ENCODE measurements at regions not wholly inside any gene's neighbourhood (a gene's known extent, or its start where the extent isn't known, plus 50 kb on each side); places are given as distances from the start of the nearest gene placed in this dataset.

- intact Hi-C loops (cut with DNase I), result loop anchor here (5.0 kb wide), 1 partner anchor 180 kb away; no protein-coding TSS in a partner anchor
- ATAC-seq (peak; percentile 73), DNase-seq (ENCODE audit: missing footprints) (no peak)
Measured at GRCh38 chr4:24067367-24068193, 177.7 kb upstream of the PPARGC1A start.

- no peak for ATAC-seq
- intact Hi-C loops (cut with DNase I), result loop anchor here (5.0 kb wide), 1 partner anchor 181 kb away; no protein-coding TSS in a partner anchor
Measured at GRCh38 chr4:24065974-24066373, 176.1 kb upstream of the PPARGC1A start.

GRCh38 chr4:24063731-24064130 is 173.9 kb upstream of the PPARGC1A start:
- intact Hi-C loops (cut with DNase I), result no loop called here
- no peak for ATAC-seq
- DNase-seq (ENCODE audit: missing footprints), result no peak

More at GRCh38 chr4:24065974-24066373, 176.1 kb upstream of the PPARGC1A start:
- no peak for DNase-seq (ENCODE audit: missing footprints)

GRCh38 chr4:24060932-24061331 is 171.1 kb upstream of the PPARGC1A start:
- ATAC-seq (no peak), DNase-seq (ENCODE audit: missing footprints) (no peak)
- intact Hi-C loops (cut with DNase I), result no loop called here

GRCh38 chr4:24059839-24060238 is 170.0 kb upstream of the PPARGC1A start:
- intact Hi-C loops (cut with DNase I), result no loop called here
- no peak for ATAC-seq
- no peak for DNase-seq (ENCODE audit: missing footprints)

GRCh38 chr4:24057915-24058559 is 168.2 kb upstream of the PPARGC1A start:
- ATAC-seq (no peak), DNase-seq (ENCODE audit: missing footprints) (no peak)
- intact Hi-C loops (cut with DNase I), result no loop called here

GRCh38 chr4:24056289-24056688 is 166.4 kb upstream of the PPARGC1A start:
- DNase-seq (ENCODE audit: missing footprints) (no peak), ATAC-seq (no peak)
- intact Hi-C loops (cut with DNase I), result no loop called here

GRCh38 chr4:24055623-24056022 is 165.8 kb upstream of the PPARGC1A start:
- intact Hi-C loops (cut with DNase I), result no loop called here
- DNase-seq (ENCODE audit: missing footprints) (no peak), ATAC-seq (no peak)

- no peak for ATAC-seq
- intact Hi-C loops (cut with DNase I), result no loop called here
- DNase-seq (ENCODE audit: missing footprints), result no peak
Measured at GRCh38 chr4:24054910-24055309, 165.1 kb upstream of the PPARGC1A start.

GRCh38 chr4:24053934-24054333 is 164.1 kb upstream of the PPARGC1A start:
- ATAC-seq, result no peak
- DNase-seq (ENCODE audit: missing footprints), result no peak
- intact Hi-C loops (cut with DNase I), result no loop called here

- intact Hi-C loops (cut with DNase I), result no loop called here
- ATAC-seq, result no peak
- DNase-seq (ENCODE audit: missing footprints), result no peak
Measured at GRCh38 chr4:24044610-24045589, 155.1 kb upstream of the PPARGC1A start.

- intact Hi-C loops (cut with DNase I), result no loop called here
- DNase-seq (ENCODE audit: missing footprints), result no peak
- no peak for ATAC-seq
Measured at GRCh38 chr4:24042094-24042493, 152.2 kb upstream of the PPARGC1A start.

GRCh38 chr4:24040811-24041210 is 151.0 kb upstream of the PPARGC1A start:
- ATAC-seq (no peak), DNase-seq (ENCODE audit: missing footprints) (no peak)
- intact Hi-C loops (cut with DNase I), result no loop called here

GRCh38 chr4:24033626-24034025 is 143.8 kb upstream of the PPARGC1A start:
- intact Hi-C loops (cut with DNase I), result loop anchor here (5.0 kb wide), 1 partner anchor 96 kb away; no protein-coding TSS in a partner anchor
- ATAC-seq, result no peak
- no peak for DNase-seq (ENCODE audit: missing footprints)

GRCh38 chr4:24032371-24032989 is 142.6 kb upstream of the PPARGC1A start:
- no peak for DNase-seq (ENCODE audit: missing footprints)
- ATAC-seq, result peak; percentile 63
- intact Hi-C loops (cut with DNase I), result loop anchor here (5.0 kb wide), 1 partner anchor 95 kb away; no protein-coding TSS in a partner anchor

- no peak for ATAC-seq
- DNase-seq (ENCODE audit: missing footprints), result no peak
Measured at GRCh38 chr4:24026596-24026995, 136.7 kb upstream of the PPARGC1A start.

GRCh38 chr4:24024605-24025004 is 134.8 kb upstream of the PPARGC1A start:
- ATAC-seq (no peak), DNase-seq (ENCODE audit: missing footprints) (no peak)
- intact Hi-C loops (cut with DNase I), result no loop called here

More at GRCh38 chr4:24026596-24026995, 136.7 kb upstream of the PPARGC1A start:
- intact Hi-C loops (cut with DNase I), result no loop called here

- DNase-seq (ENCODE audit: missing footprints) (no peak), ATAC-seq (no peak)
- intact Hi-C loops (cut with DNase I), result no loop called here
Measured at GRCh38 chr4:24024157-24024556, 134.3 kb upstream of the PPARGC1A start.

Data from Right ventricle myocardium inferior (tissue), 1 donor.